HTR-8/SVneo (cell line): ENCODE measurements at regions not wholly inside any gene's neighbourhood (a gene's known extent, or its start where the extent isn't known, plus 50 kb on each side); places are given as distances from the start of the nearest gene placed in this dataset.

Experiments
- DNase-seq: peaks from one replicate; pipeline ENCODE4 v3.0.0; 2011; ENCODE audit warnings: low spot score, mixed read lengths; ENCODE audit not compliant: insufficient read length
- FAIRE-seq: peaks from 2 replicates; lab custom pipeline; 2011; peaks lifted over from hg19 to GRCh38; lab: Jason Lieb, UNC

DNA sequence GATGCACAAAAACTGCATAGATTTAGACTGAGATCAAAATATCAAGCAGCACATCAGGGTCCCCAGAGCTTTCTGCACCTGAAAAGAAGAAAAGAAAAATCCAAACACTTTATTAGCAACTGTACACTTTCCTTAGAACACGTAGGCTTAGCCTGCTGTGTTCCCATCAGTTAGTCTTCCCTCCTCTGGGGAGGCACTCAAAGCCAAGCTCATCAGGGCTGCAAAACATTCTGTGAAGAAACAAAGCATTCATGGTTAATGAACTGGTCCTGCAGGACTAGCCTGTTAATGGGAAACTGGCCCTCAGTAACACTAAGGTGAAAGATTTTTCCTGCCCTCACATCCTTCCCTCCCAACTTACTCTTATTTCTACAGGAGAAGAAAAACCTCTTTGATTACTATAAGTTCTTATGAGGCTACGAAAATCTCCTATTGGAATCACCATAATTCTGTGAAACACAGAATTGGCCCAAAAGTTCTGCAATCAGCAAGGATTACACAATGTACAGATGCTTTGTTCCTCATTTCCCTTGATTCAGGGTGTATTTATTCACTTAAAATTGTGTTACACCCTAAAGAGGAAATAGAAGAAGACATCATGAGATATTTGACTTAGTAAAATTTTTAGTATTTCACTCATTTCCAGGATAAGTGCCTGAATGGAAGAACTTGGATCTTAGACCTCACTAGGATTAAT lies 901.0 kb upstream of the MAP3K7 start:
- FAIRE-seq, result no peak
- DNase-seq, result no peak

DNA sequence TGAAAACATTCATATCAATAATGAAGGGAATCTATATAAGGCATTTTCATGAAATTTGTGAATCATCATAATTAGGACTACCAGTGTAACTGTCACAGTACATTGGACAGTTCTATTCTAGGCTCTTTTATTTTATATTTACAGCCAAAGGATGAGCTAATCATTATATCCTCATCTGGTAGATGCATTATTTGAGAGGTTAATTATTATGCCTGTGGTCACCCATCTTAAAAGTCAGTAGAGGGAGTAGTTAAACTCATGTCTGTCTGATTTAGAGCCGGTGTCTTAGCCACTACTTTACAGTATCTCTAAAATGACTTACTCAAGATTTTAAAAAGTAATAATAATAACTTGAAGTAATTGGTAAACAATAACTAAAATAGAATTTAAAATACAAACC lies 899.3 kb upstream of the MAP3K7 start:
- FAIRE-seq (no peak), DNase-seq (no peak)

GRCh38 chr6:91485047-91485446 lies 898.2 kb upstream of the MAP3K7 start:
- FAIRE-seq (no peak), DNase-seq (no peak)

DNA sequence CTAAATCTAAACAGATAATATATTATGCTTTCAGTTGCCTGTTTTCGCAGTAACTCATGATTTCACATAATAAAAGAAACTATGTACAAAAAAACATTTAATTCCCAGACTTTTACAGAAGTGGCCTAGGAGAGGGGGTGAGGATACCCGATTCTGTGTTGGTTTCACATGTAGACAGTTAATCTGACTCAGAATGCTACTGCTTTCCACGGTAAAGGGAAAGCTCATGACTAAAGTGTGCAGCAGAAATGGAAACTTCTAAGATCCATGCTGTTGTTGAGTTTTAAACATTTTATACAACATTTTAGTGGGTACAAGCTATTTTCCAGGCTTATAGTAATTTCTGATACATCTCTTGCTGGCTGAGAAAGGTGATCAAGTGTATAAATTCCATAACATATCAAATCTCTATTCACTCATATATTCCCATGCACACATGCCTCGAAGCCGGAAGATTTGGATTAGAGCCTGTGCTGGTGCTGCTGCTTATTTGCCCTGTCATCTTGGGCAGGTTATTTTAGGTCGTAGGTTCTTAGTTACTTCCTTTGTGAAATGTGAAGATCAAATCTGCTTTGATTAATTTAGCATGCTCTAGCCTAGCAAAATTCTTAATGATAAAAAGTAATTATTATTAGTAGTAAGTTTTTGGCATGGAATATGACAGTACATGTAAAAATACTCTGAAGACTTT lies 896.7 kb upstream of the MAP3K7 start:
- no peak for FAIRE-seq
- DNase-seq, result no peak

DNA sequence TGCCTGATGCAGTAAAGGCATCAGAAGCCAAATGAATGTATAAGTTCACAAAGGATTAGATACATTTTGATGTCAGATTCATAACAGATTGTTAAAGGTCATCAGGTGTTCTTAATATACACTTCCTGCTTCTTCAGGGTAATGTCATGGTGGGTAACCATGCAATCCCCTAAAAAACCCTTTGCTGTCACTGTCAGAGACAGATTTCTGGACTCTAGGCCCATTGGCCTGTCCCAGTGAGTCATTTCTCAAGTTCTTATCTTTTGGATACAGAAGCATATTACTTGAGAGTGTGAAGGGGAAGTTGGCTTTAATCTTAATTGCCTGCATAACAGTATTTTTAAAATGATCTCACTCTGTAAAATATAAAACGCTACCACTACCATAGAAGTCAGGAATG lies 895.6 kb upstream of the MAP3K7 start:
- FAIRE-seq (no peak), DNase-seq (no peak)

DNA sequence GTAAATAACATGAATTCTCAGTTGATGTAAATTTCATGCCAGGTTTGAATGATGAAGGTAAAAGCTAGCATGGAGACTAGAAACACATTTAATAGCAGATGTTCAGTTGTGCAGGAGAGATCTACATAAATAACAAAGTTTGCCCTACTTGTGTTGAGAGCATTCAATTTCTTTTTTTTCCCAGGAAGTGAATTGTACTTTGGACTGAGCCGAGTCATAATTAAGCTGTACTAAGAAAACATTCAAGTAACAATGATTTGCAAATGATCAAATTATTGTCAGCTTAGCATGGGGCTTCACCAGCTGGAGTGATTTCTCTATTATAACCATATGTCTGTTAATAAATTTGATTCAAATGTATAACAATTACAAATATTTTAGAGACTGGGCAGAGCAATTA lies 893.5 kb upstream of the MAP3K7 start:
- FAIRE-seq (no peak), DNase-seq (no peak)

DNA sequence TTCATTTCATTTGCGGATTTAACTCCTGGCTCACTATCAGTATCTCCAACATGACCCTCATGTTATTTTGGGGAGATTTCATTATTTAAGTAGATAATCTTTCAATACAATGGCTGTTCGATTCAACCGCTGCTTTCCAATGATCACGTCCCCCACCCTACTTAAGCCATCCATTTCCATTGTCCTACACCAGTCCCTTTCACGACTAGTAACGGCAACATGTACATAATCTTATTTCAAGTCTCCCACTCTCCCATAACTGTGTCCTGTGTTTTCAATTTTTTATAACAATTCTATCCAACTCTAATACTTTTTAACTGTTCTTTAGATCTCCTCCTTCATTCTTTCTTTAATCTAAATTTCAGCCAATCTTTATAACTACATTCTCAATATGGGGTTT lies 890.8 kb upstream of the MAP3K7 start:
- FAIRE-seq (no peak), DNase-seq (no peak)

GRCh38 chr6:91476000-91476399 lies 889.1 kb upstream of the MAP3K7 start:
- FAIRE-seq (no peak), DNase-seq (peak; percentile 5)

- DNase-seq, result no peak
- FAIRE-seq, result no peak
These were observed 878.5 kb upstream of the MAP3K7 start for GRCh38 chr6:91465393-91465792.

GRCh38 chr6:91464718-91465117 lies 877.8 kb upstream of the MAP3K7 start:
- DNase-seq (no peak), FAIRE-seq (no peak)

DNA sequence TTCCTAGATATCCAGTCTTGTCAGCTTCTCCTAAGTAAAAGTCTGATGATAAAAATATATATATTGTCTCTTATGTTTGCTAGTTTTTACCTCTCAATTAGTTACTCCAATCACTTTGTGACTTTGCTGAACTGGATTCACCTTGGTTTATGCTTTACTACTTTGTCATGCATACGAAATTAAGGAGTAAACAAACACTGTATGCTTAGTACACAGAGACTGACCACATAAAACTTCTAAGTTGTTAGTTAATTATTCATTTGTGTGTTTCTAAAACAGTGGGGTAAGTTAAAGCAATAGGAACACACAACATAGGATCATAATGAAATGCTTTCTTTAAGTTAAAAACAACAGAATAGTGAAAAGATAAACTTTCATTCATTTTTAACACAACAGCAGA lies 877.3 kb upstream of the MAP3K7 start:
- DNase-seq (no peak), FAIRE-seq (no peak)

DNA sequence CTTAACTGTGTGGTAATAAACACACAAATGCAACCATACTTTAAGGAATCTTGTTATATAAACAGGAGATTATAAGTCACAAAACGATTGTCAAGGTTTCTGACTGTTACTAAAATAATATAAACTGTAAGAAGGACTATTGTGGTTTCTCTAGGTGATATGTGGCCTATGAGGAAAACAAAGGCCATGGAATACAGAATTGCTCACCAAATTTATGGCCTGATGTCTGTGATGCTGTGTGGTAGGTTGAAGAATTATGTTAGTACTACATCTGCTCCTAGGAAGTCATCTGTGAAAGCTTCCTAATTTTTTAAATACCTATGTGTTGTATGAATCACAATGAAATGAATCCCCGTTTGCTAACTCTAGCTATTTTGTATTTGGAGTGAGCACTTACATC lies 875.4 kb upstream of the MAP3K7 start:
- no peak for FAIRE-seq

GRCh38 chr6:91453224-91453878 lies 866.5 kb upstream of the MAP3K7 start:
- DNase-seq (no peak), FAIRE-seq (no peak)

More for the DNA sequence above, 875.4 kb upstream of the MAP3K7 start:
- DNase-seq, result no peak

DNA sequence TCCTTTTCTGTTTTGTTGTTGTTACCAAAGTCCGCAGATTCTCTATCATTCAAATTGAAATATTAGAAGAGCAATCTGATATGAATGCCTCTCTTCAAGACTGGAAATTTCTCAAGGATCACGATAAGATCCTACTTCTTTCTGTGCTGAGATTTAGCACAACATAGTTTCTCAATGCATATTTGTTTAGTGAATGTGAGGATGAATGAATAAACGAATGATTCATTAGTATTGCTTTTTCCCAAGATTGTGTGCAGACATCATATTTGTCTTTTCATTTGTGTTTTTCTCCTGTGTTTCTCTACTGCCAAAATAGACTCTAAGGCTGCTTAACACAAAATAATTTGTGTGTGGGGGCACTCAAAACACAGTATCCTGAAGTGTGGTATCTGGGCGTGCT lies 862.7 kb upstream of the MAP3K7 start:
- DNase-seq (no peak), FAIRE-seq (no peak)

GRCh38 chr6:91447530-91448254 lies 860.8 kb upstream of the MAP3K7 start:
- FAIRE-seq (no peak), DNase-seq (no peak)

DNA sequence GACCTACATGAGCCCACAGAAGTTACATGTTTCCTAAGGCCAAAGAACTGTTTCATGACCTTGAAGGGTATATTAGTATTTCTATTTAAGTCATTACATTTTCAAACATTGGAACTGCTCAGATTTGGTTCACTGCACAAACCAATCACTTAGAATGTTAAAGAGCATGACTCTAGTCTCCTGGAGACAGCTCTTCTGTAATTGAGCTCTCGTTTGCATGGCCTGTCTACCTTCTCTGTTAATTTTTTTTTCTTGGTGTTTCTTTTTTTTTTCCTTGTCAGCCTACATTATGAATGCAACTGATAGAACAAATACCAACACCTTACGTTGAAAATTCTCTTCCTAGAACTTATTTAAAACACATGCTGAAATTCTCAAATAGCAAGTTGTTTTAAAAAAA lies 860.2 kb upstream of the MAP3K7 start:
- no peak for DNase-seq
- no peak for FAIRE-seq

- FAIRE-seq (no peak), DNase-seq (no peak)
These were observed 856.5 kb upstream of the MAP3K7 start for GRCh38 chr6:91443405-91443804.

GRCh38 chr6:91442342-91442741 lies 855.5 kb upstream of the MAP3K7 start:
- no peak for DNase-seq
- no peak for FAIRE-seq

- FAIRE-seq (no peak), DNase-seq (no peak)
These were observed 851.7 kb upstream of the MAP3K7 start for GRCh38 chr6:91438570-91438969.

GRCh38 chr6:91437315-91437729 lies 850.5 kb upstream of the MAP3K7 start:
- no peak for FAIRE-seq

GRCh38 chr6:91436448-91436847 lies 849.6 kb upstream of the MAP3K7 start:
- FAIRE-seq (no peak), DNase-seq (no peak)

More at GRCh38 chr6:91437315-91437729, 850.5 kb upstream of the MAP3K7 start:
- DNase-seq, result no peak
